ENCODE measurements at regions not wholly inside any gene's neighbourhood (a gene's known extent, or its start where the extent isn't known, plus 50 kb on each side); places are given as distances from the start of the nearest gene placed in this dataset.

- Histone ChIP-seq H3K27me3 (replicated peaks; ENCODE audit: control insufficient read depth, insufficient read depth, low read length) (no peaks in the 10 kb centered on the region), H3K4me1 (no peaks in the 10 kb centered on the region), H3K4me3 (ENCODE audit: low read depth, low read length) (no peak overlapping the region), H3K9me3 (no peaks in the 10 kb centered on the region), H3K36me3 (ENCODE audit: control insufficient read depth, insufficient read depth, low read length) (no peaks in the 10 kb centered on the region)
- intact Hi-C loops (cut with micrococcal nuclease; ENCODE audit: unreplicated experiment) = no loop called here
- H3K27ac Mint-ChIP-seq (ENCODE audit: unreplicated experiment) = no peak overlapping the region
- no peak for TF ChIP-seq CTCF (IDR thresholded peaks at IDR 0.05; ENCODE audit: insufficient read depth in 1 of 2, low read depth in 1 of 2, low read length in 1 of 2, severe bottlenecking in 1 of 2, unreplicated experiment in 1 of 2)
- H3K36me3 Mint-ChIP-seq (ENCODE audit: insufficient read depth, unreplicated experiment) = no peaks in the 10 kb centered on the region
- H3K4me1 Mint-ChIP-seq (ENCODE audit: low read depth, unreplicated experiment) = no peaks in the 10 kb centered on the region
- ChIA-PET POLR2A (no interaction called here), CTCF (no interaction called here)
- no peak overlapping the region for H3K4me3 Mint-ChIP-seq (ENCODE audit: unreplicated experiment)
- no peak for DNase-seq
- H3K27me3 Mint-ChIP-seq (ENCODE audit: insufficient read depth, unreplicated experiment) = no peaks in the 10 kb centered on the region
- no peaks in the 10 kb centered on the region for H3K9me3 Mint-ChIP-seq (ENCODE audit: unreplicated experiment)
- no TSS peak for BruUV-seq (replicated peaks)
Observed at GRCh38 chr1:118660769-118661168, 327.4 kb downstream of the TBX15 start.

DNA sequence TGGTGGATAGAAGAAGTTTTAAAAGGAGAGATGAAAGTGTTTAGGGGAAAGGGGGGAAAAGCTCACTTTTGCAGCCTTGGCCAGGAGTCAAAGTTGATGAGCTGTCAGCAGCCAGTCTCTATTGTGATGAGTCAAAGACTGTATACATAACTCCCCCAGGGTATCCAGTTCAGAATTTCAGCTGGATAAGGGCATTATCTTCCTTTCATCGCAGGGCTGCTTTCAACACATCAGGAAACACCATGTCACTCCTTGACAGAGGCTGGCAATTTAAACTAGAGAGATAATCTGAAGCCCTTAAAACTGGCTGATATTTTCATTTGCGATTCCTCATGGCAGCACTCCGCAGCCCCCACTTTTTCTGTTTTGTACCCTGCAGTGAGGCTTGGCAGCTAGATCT is 328.5 kb downstream of the TBX15 start:
- Mint-ChIP-seq H3K4me1 (ENCODE audit: low read depth, unreplicated experiment) (no peaks in the 10 kb centered on the region), H3K27ac (ENCODE audit: unreplicated experiment) (no peak overlapping the region), H3K9me3 (ENCODE audit: unreplicated experiment) (peaks cover 8% of the 10 kb centered on the region), H3K27me3 (ENCODE audit: insufficient read depth, unreplicated experiment) (no peaks in the 10 kb centered on the region), H3K36me3 (ENCODE audit: insufficient read depth, unreplicated experiment) (no peaks in the 10 kb centered on the region), H3K4me3 (ENCODE audit: unreplicated experiment) (no peak overlapping the region)
- BruUV-seq (replicated peaks) = no TSS peak
- ChIA-PET POLR2A (no interaction called here), CTCF (no interaction called here)
- H3K9me3 ChIP-seq = no peaks in the 10 kb centered on the region
- no peaks in the 10 kb centered on the region for H3K36me3 ChIP-seq (ENCODE audit: control insufficient read depth, insufficient read depth, low read length)
- DNase-seq = no peak
- intact Hi-C loops (cut with micrococcal nuclease; ENCODE audit: unreplicated experiment) = no loop called here
- no peak for TF ChIP-seq CTCF (IDR thresholded peaks at IDR 0.05; ENCODE audit: insufficient read depth in 1 of 2, low read depth in 1 of 2, low read length in 1 of 2, severe bottlenecking in 1 of 2, unreplicated experiment in 1 of 2)
- H3K27me3 ChIP-seq (replicated peaks; ENCODE audit: control insufficient read depth, insufficient read depth, low read length) = no peaks in the 10 kb centered on the region
- no peaks in the 10 kb centered on the region for H3K4me1 ChIP-seq
- no peak overlapping the region for H3K4me3 ChIP-seq (ENCODE audit: low read depth, low read length)

GRCh38 chr1:118650107-118650807 is 337.9 kb downstream of the TBX15 start:
- Mint-ChIP-seq H3K36me3 (ENCODE audit: insufficient read depth, unreplicated experiment) (no peaks in the 10 kb centered on the region), H3K9me3 (ENCODE audit: unreplicated experiment) (peaks cover 8% of the 10 kb centered on the region), H3K27ac (ENCODE audit: unreplicated experiment) (no peak overlapping the region), H3K4me3 (ENCODE audit: unreplicated experiment) (no peak overlapping the region), H3K27me3 (ENCODE audit: insufficient read depth, unreplicated experiment) (no peaks in the 10 kb centered on the region), H3K4me1 (ENCODE audit: low read depth, unreplicated experiment) (no peaks in the 10 kb centered on the region)
- Histone ChIP-seq H3K36me3 (ENCODE audit: control insufficient read depth, insufficient read depth, low read length) (no peaks in the 10 kb centered on the region), H3K4me3 (ENCODE audit: low read depth, low read length) (no peak overlapping the region), H3K4me1 (no peaks in the 10 kb centered on the region), H3K27me3 (replicated peaks; ENCODE audit: control insufficient read depth, insufficient read depth, low read length) (no peaks in the 10 kb centered on the region), H3K9me3 (no peaks in the 10 kb centered on the region)
- no peak for TF ChIP-seq CTCF (IDR thresholded peaks at IDR 0.05; ENCODE audit: insufficient read depth in 1 of 2, low read depth in 1 of 2, low read length in 1 of 2, severe bottlenecking in 1 of 2, unreplicated experiment in 1 of 2)
- ChIA-PET POLR2A (no interaction called here), CTCF (no interaction called here)
- BruUV-seq (replicated peaks) = no TSS peak
- intact Hi-C loops (cut with micrococcal nuclease; ENCODE audit: unreplicated experiment) = no loop called here
- DNase-seq = no peak
